HCT116 (cell line): ENCODE measurements at regions not wholly inside any gene's neighbourhood (a gene's known extent, or its start where the extent isn't known, plus 50 kb on each side); places are given as distances from the start of the nearest gene placed in this dataset.

Experiments
- ATAC-seq: fragments of 200-7000 bp; cut with Tn5 transposase; 2 replicates; pipeline ENCODE4 v1.9.1; 2020; ENCODE audit warnings: mild to moderate bottlenecking, moderate library complexity
- BruUV-seq: library from RNA; stranded (reverse); fragments of 400-500 nt; replicated peaks from 2 replicates; lab custom pipeline; 2021; lab: Mats Ljungman, UMichigan
- CTCF ChIA-PET: fragments of 300-600 bp; sonication (Branson Sonifier 250); formaldehyde crosslinking; loops from one replicate; lab custom pipeline; 2021; ENCODE audit warnings: antibody characterized with exemption; lab: Charles Lee
- POLR2A ChIA-PET: fragments of 300-600, 350-600 bp; sonication (Branson Sonifier 250); formaldehyde crosslinking; loops from one replicate; lab custom pipeline; 2021; ENCODE audit warnings: antibody characterized with exemption; lab: Charles Lee
- RAD21 ChIA-PET, 2 experiments: fragments of 300-600 bp; sonication (Branson Sonifier 250); formaldehyde crosslinking; loops; one replicate each; lab custom pipeline; 2023; ENCODE audit warnings: low total read pairs in 2 of 2; ENCODE audit not compliant: uncharacterized antibody in 2 of 2, unreplicated experiment in 2 of 2, low non-redundant PET in 1 of 2; lab: Charles Lee
- DNase-seq: peaks from one replicate; pipeline ENCODE4 v3.0.0-alpha.2; 2010; ENCODE audit warnings: low read depth, low spot score
- H2AFZ ChIP-seq: fragments of 200-600 bp; shearing (Covaris generic), sonication (generic); 2 replicates; pipeline ENCODE4 v1.6.1; 2017; ENCODE audit warnings: low read depth, mixed run types, mixed read lengths, antibody characterized with exemption, low read length; ENCODE audit not compliant: poor library complexity, severe bottlenecking
- H3K27ac ChIP-seq: 2 replicates; pipeline ENCODE4 v1.5.1; 2012; ENCODE audit warnings: low read depth, low read length
- H3K27me3 ChIP-seq: fragments of 200-600 bp; sonication (generic); 2 replicates; pipeline ENCODE4 v1.6.1; 2016; ENCODE audit warnings: mixed run types, low read length, mixed read lengths; ENCODE audit not compliant: insufficient read depth
- H3K36me3 ChIP-seq, 2 experiments: fragments of 200-500 bp in 1 of 2; fragments of 200-600 bp in 1 of 2; sonication (Bioruptor generic) in 1 of 2; sonication (generic) in 1 of 2; 2 replicates each; pipeline versions ENCODE4 v1.5.1 to v1.6.1; 2014 to 2016; ENCODE audit warnings: low read length in 2 of 2, inconsistent platforms in 1 of 2, mixed read lengths in 1 of 2, mixed run types in 1 of 2; ENCODE audit not compliant: insufficient read depth in 2 of 2, control insufficient read depth in 1 of 2
- H3K4me1 ChIP-seq, 2 experiments: fragments of 200-600 bp in 1 of 2; sonication (generic) in 1 of 2; 2 replicates each; pipeline versions ENCODE4 v1.5.1 to v1.6.1; 2012 to 2017; ENCODE audit warnings: low read length in 2 of 2, inconsistent platforms in 1 of 2, mild to moderate bottlenecking in 1 of 2, mixed read lengths in 1 of 2, mixed run types in 1 of 2, moderate library complexity in 1 of 2; ENCODE audit not compliant: insufficient read depth in 2 of 2, control insufficient read depth in 1 of 2
- H3K4me2 ChIP-seq: fragments of 200-600 bp; sonication (generic); 2 replicates; pipeline ENCODE4 v1.6.1; 2017; ENCODE audit warnings: mixed run types, low read length, mixed read lengths
- H3K4me3 ChIP-seq, 2 experiments: fragments of 200-600 bp in 1 of 2; sonication (generic) in 1 of 2; replicated peaks in 1 of 2; 2 replicates each; pipeline ENCODE4 v1.5.1; 2011 to 2016; ENCODE audit warnings: low read length in 2 of 2, control low read depth in 1 of 2, low read depth in 1 of 2, mild to moderate bottlenecking in 1 of 2, mixed read lengths in 1 of 2, mixed run types in 1 of 2
- H3K79me2 ChIP-seq: fragments of 200-600 bp; sonication (generic); 2 replicates; pipeline ENCODE4 v1.6.1; 2017; ENCODE audit warnings: mild to moderate bottlenecking, mixed run types, low read length, moderate library complexity, mixed read lengths; ENCODE audit not compliant: insufficient read depth
- H3K9ac ChIP-seq: fragments of 200-600 bp; sonication (generic); 2 replicates; pipeline ENCODE4 v1.6.1; 2016; ENCODE audit warnings: low read length, mixed read lengths
- H3K9me2 ChIP-seq: fragments of 200-600 bp; sonication (generic), shearing (Covaris generic); 2 replicates; pipeline ENCODE4 v1.6.1; 2017; ENCODE audit warnings: mixed run types, mild to moderate bottlenecking, moderate library complexity; ENCODE audit not compliant: insufficient read depth
- H3K9me3 ChIP-seq, 2 experiments: fragments of 200-500 bp in 1 of 2; fragments of 200-600 bp in 1 of 2; sonication (Bioruptor generic) in 1 of 2; sonication (generic) in 1 of 2; 2 replicates each; pipeline ENCODE4 v1.6.1; 2014 to 2017; ENCODE audit warnings: low read length in 2 of 2, mixed read lengths in 2 of 2, inconsistent platforms in 1 of 2, low read depth in 1 of 2, mild to moderate bottlenecking in 1 of 2, mixed run types in 1 of 2, moderate library complexity in 1 of 2; ENCODE audit not compliant: control insufficient read depth in 1 of 2, insufficient read depth in 1 of 2
- H4K20me1 ChIP-seq: fragments of 200-600 bp; sonication (generic), shearing (Covaris generic); 2 replicates; pipeline ENCODE4 v1.6.1; 2017; ENCODE audit warnings: mixed run types, mild to moderate bottlenecking, moderate library complexity; ENCODE audit not compliant: insufficient read depth
- CEBPB ChIP-seq: IDR thresholded peaks from 2 replicates; pipeline ENCODE4 v1.6.1; 2012; ENCODE audit warnings: low read depth
- POLR2A ChIP-seq: IDR thresholded peaks from 2 replicates; pipeline ENCODE4 v1.7.0; 2011; ENCODE audit warnings: borderline replicate concordance; ENCODE audit not compliant: insufficient read depth, insufficient read length; ENCODE audit errors: extremely low read depth
- POLR2AphosphoS5 ChIP-seq: IDR thresholded peaks from 2 replicates; pipeline ENCODE4 v1.6.1; 2011; ENCODE audit warnings: mild to moderate bottlenecking, low read depth, low read length, moderate library complexity
- RAD21 ChIP-seq: IDR thresholded peaks from 2 replicates; pipeline ENCODE4 v1.6.1; 2012; ENCODE audit warnings: low read depth, mild to moderate bottlenecking
- SP1 ChIP-seq: IDR thresholded peaks from 2 replicates; pipeline ENCODE4 v1.6.1; 2012; ENCODE audit warnings: low read depth
- SRF ChIP-seq: IDR thresholded peaks from 2 replicates; pipeline ENCODE4 v1.6.1; 2012; ENCODE audit warnings: low read depth
- TCF7L2 ChIP-seq: IDR thresholded peaks from 2 replicates; pipeline ENCODE4 v1.7.0; 2011; ENCODE audit warnings: borderline replicate concordance, inconsistent platforms; ENCODE audit not compliant: insufficient read depth, insufficient read length; ENCODE audit errors: extremely low read depth
- YY1 ChIP-seq: IDR thresholded peaks from 2 replicates; pipeline ENCODE4 v1.6.1; 2011; ENCODE audit warnings: low read length, low read depth, moderate library complexity, mild to moderate bottlenecking; ENCODE audit not compliant: insufficient replicate concordance; ENCODE audit errors: extremely low read depth
- ZFX ChIP-seq: fragments of 450-650 bp; IDR thresholded peaks from 2 replicates; pipeline ENCODE4 v1.6.1; 2017
- intact Hi-C: fragments of 100-400 bp; cut with micrococcal nuclease; formaldehyde crosslinking; loops from 2 replicates; pipeline ENCODE4 v1.10.0; 2022
- TF ChIP-seq, protein P1 (sequence below): IDR thresholded peaks from 2 replicates; pipeline ENCODE4 v1.6.1; 2012; ENCODE audit warnings: low read depth
- TF ChIP-seq, protein P2 (sequence below): IDR thresholded peaks from 2 replicates; pipeline ENCODE4 v1.6.1; 2011; ENCODE audit warnings: mild to moderate bottlenecking, low read length, moderate library complexity; ENCODE audit not compliant: insufficient replicate concordance; ENCODE audit errors: extremely low read depth
- TF ChIP-seq, protein P3 (sequence below), 3 experiments: fragments of 200-600 bp in 1 of 3; sonication (generic) in 1 of 3; IDR thresholded peaks in 2 of 3; conservative IDR thresholded peaks in 1 of 3; 2 replicates each; pipeline ENCODE4 v1.5.1; 2012 to 2017; ENCODE audit warnings: low read depth in 2 of 3, low read length in 2 of 3, antibody characterized with exemption in 1 of 3, borderline replicate concordance in 1 of 3, control low read depth in 1 of 3, mild to moderate bottlenecking in 1 of 3, mixed read lengths in 1 of 3, mixed run types in 1 of 3, moderate library complexity in 1 of 3; ENCODE audit not compliant: insufficient read depth in 1 of 3

DNA sequence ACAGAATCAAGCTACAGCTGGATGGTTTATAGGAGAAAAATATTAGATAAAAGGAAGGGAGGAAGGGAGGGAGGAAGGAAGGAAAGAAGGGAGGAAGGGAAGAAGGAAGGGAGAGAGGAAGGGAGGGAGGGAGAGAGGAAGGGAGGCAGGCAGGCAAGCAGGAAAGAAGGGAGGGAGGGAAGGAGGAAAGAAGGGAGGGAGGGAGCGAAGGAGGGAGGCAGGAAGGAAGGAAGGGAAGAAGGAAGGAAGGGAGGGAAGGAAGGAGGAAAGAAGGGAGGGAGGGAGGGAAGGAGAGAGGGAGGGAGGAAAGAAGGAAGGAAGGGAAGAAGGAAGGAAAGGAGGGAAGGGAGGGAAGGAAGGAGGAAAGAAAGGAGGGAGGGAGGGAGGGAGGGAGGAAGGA, 77.9 kb upstream of the C1QTNF7 start:
- peaks cover 26% of the 10 kb centered on the region; the same call in 1 of the 2 replicates for H3K27me3 ChIP-seq
- DNase-seq (no peak), ATAC-seq (no peak)
- no peak for TF ChIP-seq ZFX
- no peak for TF ChIP-seq POLR2A
- no peak for TF ChIP-seq CEBPB
- no peak for TF ChIP-seq SP1
- TF ChIP-seq, protein P1, sequence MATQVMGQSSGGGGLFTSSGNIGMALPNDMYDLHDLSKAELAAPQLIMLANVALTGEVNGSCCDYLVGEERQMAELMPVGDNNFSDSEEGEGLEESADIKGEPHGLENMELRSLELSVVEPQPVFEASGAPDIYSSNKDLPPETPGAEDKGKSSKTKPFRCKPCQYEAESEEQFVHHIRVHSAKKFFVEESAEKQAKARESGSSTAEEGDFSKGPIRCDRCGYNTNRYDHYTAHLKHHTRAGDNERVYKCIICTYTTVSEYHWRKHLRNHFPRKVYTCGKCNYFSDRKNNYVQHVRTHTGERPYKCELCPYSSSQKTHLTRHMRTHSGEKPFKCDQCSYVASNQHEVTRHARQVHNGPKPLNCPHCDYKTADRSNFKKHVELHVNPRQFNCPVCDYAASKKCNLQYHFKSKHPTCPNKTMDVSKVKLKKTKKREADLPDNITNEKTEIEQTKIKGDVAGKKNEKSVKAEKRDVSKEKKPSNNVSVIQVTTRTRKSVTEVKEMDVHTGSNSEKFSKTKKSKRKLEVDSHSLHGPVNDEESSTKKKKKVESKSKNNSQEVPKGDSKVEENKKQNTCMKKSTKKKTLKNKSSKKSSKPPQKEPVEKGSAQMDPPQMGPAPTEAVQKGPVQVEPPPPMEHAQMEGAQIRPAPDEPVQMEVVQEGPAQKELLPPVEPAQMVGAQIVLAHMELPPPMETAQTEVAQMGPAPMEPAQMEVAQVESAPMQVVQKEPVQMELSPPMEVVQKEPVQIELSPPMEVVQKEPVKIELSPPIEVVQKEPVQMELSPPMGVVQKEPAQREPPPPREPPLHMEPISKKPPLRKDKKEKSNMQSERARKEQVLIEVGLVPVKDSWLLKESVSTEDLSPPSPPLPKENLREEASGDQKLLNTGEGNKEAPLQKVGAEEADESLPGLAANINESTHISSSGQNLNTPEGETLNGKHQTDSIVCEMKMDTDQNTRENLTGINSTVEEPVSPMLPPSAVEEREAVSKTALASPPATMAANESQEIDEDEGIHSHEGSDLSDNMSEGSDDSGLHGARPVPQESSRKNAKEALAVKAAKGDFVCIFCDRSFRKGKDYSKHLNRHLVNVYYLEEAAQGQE = no peak
- TF ChIP-seq, protein P2, sequence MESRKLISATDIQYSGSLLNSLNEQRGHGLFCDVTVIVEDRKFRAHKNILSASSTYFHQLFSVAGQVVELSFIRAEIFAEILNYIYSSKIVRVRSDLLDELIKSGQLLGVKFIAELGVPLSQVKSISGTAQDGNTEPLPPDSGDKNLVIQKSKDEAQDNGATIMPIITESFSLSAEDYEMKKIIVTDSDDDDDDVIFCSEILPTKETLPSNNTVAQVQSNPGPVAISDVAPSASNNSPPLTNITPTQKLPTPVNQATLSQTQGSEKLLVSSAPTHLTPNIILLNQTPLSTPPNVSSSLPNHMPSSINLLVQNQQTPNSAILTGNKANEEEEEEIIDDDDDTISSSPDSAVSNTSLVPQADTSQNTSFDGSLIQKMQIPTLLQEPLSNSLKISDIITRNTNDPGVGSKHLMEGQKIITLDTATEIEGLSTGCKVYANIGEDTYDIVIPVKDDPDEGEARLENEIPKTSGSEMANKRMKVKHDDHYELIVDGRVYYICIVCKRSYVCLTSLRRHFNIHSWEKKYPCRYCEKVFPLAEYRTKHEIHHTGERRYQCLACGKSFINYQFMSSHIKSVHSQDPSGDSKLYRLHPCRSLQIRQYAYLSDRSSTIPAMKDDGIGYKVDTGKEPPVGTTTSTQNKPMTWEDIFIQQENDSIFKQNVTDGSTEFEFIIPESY = no peak
- no peak for TF ChIP-seq RAD21
- TF ChIP-seq SRF = no peak
- TF ChIP-seq TCF7L2 = no peak
- TF ChIP-seq, protein P3, sequence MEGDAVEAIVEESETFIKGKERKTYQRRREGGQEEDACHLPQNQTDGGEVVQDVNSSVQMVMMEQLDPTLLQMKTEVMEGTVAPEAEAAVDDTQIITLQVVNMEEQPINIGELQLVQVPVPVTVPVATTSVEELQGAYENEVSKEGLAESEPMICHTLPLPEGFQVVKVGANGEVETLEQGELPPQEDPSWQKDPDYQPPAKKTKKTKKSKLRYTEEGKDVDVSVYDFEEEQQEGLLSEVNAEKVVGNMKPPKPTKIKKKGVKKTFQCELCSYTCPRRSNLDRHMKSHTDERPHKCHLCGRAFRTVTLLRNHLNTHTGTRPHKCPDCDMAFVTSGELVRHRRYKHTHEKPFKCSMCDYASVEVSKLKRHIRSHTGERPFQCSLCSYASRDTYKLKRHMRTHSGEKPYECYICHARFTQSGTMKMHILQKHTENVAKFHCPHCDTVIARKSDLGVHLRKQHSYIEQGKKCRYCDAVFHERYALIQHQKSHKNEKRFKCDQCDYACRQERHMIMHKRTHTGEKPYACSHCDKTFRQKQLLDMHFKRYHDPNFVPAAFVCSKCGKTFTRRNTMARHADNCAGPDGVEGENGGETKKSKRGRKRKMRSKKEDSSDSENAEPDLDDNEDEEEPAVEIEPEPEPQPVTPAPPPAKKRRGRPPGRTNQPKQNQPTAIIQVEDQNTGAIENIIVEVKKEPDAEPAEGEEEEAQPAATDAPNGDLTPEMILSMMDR (IDR thresholded peaks at IDR 0.05 in 2 of 3, conservative IDR thresholded peaks at IDR 0.05 in 1 of 3; ENCODE audit: borderline replicate concordance in 1 of 3, insufficient read depth in 1 of 3, low read depth in 2 of 3, low read length in 2 of 3) = no peak
- no peak for TF ChIP-seq YY1
- TF ChIP-seq POLR2AphosphoS5 = no peak
- H4K20me1 ChIP-seq = no peaks in the 10 kb centered on the region
- BruUV-seq = no TSS peak
- no peak overlapping the region for H3K4me3 ChIP-seq
- POLR2A ChIA-PET = no interaction called here
- H3K4me2 ChIP-seq = no peak overlapping the region
- no peak overlapping the region for H3K9ac ChIP-seq
- no peaks in the 10 kb centered on the region for H3K9me2 ChIP-seq
- H2AFZ ChIP-seq = no peak overlapping the region
- no peaks in the 10 kb centered on the region for H3K79me2 ChIP-seq
- no peaks in the 10 kb centered on the region for H3K36me3 ChIP-seq
- H3K4me1 ChIP-seq = no peaks in the 10 kb centered on the region
- no peak overlapping the region for H3K27ac ChIP-seq
- CTCF ChIA-PET = no interaction called here
- H3K9me3 ChIP-seq = no peaks in the 10 kb centered on the region
- RAD21 ChIA-PET = no interaction called here
- intact Hi-C loops = no loop called here
